NCI-H187 treated with DMSO at 0.1 percent for 48 hours (cell line): ENCODE measurements at regions not wholly inside any gene's neighbourhood (a gene's known extent, or its start where the extent isn't known, plus 50 kb on each side); places are given as distances from the start of the nearest gene placed in this dataset.

Experiments
- DNase-seq: peaks from one replicate; lab custom pipeline; 2025; lab: John Stamatoyannopoulos, UW

DNA sequence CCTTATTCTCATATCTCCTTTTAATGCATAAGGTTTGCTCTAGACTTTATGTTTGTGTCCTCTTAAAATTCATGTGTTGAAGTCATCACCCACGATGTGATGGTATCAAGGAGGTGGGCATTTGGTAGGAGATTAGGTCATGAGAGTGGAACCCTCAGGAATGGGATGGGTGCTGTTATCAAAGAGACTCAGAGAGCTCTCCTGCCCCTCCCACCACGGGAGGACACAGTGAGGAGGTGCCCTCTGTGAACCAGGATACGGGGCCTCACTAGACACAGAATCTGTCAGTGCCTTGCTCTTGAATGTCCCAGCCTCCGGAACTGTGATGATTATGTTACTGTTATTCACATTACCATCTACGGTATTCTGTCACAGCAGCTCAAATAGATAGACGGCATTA is 359.0 kb downstream of the IRX1 start:
- no peak for DNase-seq

DNA sequence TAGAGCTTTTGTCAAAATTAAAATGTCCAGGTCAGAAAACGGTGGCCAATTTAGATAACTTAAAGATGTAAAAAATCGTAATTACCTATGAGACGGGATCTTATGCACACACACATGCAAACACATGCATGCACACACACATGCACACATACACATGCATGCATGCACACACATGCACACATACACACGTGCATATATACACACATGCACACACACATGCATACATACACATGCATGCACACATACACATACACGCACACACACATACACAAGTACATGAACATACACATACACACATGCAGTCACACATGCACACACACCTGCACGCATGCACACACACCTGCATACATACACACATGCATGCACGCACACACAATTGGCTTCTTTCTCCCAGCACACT is 362.0 kb downstream of the IRX1 start:
- no peak for DNase-seq

DNA sequence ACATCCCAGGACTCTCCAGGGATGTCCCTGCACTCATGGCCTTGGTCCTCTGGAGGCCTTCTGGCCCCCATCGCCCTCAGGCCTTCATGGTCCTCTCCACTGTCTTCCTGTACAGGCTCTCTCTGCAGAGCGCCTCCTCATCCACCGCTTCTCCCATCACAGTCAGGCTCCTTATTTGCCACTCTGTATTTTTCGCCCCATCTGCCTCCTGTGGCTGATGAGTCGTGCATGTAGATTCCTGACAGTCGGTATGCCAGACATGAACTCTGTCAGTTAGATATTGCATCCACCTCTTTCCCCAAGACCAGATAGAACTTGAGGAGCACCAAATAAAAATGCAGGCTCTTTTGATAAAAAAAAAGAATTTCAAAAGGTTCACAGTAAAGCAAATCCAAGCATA is 362.8 kb downstream of the IRX1 start:
- no peak for DNase-seq

DNA sequence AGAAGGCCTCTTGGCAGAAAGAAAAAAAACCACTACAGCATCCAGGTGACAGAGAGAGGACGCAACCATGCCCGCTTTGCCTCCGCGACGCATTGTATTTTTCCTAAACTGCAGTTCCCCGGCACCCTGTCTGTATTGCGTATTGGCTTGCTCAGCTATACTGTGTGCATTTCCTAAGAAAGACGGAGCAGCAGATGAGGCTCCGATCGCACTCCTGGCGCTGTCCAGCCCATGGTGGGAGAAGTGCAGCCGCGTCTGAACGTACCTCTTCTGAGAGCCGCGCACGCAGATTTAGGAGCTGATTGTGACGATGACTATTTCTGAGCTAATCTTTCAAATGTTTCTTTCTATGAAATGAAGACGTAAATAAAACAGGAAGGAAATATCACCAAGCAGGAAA is 366.5 kb downstream of the IRX1 start:
- no peak for DNase-seq

DNA sequence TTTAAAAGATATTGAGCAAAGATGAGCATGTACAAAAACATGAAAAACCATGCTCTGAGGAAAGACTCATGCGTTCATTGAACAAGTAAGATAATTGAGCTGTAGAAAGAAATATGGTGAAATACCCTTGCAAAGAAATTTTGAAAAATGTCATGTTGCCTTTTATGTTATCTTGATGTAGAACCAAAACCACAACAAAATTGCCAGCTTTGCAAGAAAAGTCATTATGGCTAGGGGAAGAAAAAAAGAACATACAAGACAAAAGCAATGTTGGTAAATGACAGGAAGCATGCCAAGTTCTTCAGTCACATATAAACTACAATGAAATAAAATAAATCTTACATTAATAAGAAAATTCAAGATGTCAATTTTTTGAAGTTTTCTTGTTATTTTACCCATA is 368.0 kb downstream of the IRX1 start:
- no peak for DNase-seq

DNA sequence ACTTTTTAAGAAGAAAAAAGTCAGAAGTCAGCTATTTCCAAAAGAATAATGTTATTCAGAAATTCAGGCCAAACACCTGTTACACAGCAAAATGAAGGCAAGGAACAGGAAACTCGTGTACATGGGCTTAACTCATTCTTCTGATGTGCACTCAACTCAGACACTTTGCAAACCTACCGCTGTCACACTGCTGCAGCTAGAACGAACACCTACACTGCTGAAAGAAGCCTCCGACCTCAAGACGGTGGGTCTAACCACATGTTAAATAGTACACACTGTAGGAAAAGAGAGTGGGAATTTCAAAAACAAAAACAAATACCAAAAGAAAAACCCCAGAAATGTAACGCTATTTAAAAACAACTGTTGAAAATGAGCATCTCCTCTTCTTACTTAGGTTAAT is 384.5 kb downstream of the IRX1 start:
- no peak for DNase-seq

DNA sequence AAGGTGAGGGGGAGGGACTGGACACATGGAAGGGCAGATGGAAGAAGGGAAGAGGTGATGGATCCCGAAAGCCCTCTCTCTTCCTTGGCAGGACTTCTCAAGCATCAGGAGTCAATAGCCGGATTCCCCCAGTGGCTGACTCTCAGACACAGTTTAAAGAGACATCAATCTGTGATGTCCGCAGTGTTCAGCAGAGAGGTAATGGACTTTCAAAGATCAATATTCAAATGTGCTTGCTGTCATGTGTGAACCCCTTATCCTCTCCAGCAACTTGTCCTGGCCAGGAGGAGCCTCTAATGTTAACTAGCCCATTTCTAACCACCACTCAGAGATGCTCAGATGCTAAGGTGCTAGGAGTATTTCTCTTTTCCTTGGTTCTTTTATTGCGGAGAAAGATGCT is 392.2 kb downstream of the IRX1 start:
- no peak for DNase-seq

DNA sequence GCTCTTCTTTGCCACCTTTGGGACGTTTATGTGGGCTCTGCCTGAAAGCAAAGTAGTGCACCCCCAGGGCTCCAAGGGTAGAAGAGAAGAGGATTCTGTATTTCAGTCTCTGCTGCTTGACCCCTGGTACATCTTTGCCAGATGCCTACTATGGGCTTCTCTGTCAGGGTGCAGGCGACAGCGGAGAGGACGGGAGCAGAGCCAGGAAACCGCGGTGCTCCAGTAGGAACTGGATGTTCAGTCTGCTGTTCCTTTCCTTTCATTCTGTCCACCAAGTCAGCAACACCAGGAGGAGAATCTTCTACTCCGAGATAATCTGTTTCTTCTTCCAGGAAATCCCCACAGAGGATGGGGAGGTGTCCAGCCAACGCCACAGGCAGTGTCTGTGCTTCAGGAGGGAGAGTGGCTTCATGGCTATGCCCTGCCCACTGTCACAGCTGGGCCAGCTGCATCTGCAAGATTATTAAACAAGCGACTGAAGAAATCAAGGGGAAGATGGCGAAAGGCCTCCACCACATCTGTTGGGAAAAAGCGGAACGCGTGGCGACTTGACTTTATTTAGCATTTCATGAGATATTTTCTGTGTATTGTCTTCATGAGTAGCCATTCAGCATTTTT is 398.3 kb downstream of the IRX1 start:
- DNase-seq: no peak

DNA sequence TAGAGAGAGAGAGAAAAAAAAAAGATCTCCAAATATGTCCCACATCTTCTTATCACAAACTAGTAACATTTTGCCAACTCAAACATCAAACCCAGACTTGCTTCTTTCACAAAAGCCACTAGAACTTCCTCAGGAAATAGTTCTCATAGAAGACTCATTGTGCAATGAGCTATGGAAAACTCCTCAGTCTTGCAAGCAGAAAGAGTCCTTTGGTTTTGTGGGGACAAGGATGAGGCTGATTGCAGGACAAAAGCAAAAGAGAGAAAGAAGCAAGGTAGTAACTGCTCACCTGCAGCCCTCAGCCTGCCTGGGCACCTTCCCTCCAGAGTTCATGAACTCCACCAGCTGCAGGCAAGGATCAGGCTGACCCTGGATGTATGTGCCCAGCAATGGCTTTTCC is 399.0 kb downstream of the IRX1 start:
- DNase-seq: no peak

DNA sequence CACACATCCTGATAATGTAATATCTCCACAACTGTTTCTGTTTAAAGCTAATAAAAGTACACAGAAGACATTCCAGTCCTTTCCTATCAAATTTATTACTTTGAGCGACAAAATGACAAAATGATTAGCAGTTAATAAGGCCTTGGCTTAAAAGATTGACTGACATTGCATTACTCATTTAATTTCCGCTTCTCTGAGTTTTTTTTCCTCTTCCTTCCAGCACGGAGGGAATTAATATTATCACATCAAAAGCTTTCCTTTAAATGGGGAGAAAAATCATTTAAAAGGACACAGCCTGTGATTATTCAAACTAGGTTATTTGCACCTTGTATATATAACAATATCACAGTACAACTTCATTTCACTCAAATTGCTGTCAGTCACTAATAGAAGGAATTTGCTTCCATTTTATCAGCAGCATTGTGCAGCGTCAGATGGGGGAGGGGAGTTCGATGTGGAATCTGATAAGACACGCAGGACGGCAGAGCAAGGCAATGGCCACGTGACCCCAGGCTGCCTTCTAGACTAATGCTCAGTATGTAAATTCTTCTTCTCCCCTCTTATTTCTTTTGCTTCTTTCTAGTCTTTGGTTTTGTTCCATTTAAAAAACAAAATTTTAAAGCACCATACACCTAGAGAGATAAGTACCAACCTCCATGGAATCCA is 400.5 kb downstream of the IRX1 start:
- no peak for DNase-seq

DNA sequence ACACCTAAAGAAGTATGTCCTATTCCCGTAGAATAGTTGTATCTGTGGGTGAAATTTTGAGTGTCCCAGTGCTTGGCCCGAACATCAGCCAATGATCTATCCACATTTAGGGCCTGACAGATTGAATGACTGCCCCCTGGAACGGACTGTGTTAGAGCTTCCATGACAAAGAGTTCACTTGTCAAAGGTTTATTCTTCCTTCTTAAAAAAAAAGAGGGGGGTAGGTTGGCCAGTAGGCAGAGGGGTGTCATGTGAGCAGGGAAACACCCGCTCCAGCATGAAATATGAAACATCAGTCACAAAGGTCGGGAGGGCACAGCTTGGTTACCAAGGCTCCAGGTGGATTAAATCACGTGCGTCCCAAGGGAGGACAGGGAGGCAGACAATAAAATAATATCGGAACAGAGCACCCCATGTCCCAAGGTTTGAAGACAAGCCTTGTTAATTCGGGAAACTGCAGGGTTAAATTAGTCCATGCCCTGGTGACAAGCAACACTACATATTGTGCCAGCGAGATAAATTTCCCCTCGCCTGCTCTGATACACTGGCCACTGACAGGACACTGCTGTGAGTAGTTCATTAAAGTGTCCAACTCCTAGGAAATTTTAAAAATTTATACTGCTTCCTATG is 401.2 kb downstream of the IRX1 start:
- no peak for DNase-seq

DNA sequence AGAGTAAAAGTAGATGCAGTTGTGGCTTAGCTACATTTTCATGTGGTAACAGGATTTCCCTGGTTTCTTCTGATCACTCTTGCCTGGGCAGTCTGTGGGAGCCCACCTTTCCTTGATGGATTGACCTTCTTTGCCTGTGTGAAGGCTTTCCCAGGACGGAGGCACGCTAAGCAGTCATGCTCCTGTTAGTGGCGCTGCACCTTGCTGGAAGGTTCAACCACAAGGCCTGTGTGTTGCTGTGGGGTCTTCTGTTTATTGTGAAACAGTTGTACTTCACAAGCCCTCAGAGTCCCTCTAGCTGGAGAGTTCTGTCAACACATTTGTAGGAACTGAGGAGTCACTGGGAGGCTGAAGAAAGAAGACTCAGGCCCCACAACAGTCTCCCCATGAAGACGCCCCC is 402.0 kb downstream of the IRX1 start:
- no peak for DNase-seq

DNA sequence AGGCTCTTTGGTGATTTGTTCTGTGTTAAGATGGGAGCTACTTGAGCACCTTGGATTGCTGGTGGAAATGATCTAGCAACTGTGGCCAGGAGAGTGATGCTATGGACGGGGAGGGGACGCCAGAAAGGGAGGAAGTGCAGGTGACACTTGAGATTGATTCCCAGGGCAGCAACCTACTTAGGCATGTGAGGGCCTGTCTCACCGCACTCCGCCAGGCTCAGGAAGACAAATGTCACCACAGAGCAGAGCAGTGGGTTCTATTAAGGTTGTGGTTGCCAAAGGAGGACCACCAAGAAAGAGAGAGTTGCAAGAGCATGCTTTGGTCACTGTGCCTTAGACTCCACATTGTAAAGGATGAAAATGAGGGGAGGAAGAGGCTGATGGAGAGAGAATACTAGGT is 404.3 kb downstream of the IRX1 start:
- no peak for DNase-seq

DNA sequence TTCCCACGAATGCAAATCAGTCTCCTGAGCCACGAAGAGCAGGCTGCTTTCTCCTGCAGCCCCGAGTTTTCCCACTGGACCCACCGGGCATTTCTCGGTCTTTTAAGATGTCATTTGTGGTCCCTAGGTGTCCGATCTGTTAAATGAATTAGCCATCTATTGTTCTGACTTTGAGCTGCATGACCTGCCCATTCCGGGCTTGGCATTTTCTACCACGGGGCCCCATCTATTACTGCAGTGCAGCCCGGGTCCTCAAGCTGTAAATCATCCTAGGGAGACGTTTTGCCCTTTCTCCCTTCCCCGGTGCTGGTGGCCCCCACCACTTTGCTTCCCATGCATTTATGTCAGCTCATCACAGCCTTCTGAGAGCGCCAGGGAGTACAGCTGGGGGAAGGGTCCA is 405.4 kb downstream of the IRX1 start:
- DNase-seq: no peak

DNA sequence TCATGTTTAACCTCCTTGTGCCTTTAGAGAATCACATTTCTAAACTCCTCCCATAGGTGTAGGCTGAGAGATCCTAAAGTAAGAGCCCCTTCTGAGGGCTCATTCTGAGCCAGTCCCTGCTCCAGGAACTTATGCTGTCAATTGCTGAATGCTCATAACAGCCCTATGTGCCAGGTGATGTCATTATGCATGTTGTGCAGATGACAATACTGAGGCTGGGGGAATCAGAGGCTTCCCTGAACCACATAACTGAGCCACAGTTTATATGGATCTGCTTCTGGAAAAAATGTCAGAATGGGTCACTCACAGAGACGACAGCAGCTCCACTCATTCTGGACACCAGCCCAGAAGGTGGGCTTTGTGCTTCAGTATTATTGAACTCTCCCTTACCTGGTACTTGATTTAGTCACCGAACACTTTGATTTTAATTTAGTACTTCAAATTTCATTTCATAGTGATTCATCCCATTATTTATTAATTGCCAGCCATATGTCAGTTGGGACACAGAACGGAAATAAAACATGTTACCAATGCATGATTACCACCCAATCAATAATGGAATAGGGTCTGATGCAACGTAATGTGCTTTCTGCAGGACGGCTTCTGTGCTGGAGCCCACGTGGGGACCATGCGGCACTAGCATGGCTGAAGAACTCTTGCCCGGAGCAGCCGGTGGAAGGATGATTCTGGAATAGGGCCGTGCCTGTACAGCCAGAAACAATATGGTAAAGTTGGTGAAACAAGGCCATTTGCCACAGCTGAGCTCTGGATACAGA is 406.3 kb downstream of the IRX1 start:
- no peak for DNase-seq

DNA sequence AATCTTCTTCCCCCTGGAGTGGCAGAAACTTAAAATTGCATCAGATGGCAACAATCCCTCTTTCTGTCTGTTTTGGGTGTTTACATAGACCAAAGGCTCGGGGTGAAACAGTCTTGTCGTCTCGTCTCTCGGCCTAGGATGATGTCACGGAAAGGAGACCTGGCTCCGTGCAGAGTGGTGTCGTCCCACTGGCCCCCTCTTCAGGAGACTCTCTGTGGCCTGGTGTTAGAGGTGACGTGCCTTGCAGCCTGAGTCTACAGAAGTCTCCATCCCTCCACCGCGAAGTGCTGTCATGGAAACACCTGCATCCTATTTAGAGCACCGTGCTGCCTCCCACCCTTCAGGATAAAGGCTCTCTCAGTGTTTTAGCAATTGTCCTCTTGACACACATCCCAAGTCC is 409.7 kb downstream of the IRX1 start:
- DNase-seq: no peak

DNA sequence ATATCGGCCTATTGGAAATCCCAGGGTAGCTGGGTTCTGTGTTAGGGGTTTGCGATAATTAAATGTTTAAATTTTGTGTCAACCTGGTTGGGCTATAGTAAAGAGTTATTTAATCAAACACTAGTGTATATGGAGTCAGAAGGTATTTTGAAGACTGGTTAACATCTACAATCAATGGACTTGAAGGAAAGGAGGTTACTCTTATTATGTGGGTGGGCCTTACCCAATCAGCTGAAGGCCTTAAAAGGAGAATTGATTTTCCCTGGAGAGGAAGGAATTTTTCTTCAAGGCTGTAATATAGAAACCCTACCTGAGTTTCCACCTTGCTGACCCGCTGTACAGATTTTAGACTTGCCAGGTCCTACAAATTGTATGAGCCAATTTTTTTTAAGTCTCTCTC is 411.4 kb downstream of the IRX1 start:
- no peak for DNase-seq

DNA sequence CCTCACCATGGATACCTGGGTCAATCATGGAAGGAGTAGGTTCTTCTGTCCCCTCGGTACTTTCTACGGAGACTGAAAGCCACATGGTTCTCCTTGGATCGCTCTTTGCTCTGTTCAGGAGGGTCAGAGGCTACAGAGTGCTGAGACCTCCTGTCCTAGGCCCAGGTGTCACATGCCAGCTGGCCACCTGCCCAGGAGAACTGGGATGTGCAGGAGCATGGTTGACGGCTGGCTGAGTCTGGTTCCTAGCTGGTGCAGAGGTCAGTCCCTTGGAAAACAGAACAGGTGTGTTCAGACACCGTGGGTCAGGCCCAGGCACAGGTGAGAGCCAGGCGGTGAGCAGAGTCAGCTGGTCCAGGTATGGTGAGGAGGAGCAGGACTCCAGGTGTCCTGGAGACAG is 416.3 kb downstream of the IRX1 start:
- DNase-seq: no peak

DNA sequence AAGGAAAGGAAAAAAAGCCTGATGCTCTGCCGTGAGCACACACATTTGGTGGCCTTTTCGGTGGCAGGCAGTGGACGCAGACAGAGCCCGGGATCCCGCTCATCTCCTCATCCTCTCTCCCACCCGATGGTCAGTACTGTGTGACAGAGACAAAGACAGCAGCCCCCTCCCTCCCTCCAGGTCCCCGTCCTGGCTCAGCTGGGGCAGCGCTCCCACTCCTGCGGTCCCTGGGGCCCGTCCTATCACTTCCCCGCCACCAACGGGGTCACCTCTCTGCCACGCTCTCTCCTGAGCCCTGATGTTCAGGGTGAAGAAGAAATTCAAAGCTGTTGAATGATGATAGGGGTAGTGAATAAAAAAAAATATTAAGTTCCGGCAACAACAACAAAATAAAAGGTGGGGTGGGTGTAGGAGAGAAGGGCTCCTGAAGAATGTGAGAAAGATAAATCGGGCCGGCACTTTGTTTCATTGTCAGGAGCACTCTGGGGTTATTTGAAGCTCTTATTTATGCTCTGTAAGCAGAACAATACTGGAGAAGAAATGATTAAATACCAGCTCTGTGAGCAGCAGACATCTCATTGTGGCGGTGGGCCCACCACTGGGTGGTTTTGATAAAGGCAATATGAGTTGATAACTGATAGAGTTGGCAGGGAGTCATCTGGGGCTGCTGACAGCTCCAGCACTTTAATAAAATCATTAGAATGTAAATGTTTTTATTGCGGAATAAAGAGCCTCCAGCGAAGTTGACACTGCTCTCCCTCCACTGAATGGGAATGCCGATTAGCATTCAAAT is 417.7 kb downstream of the IRX1 start:
- no peak for DNase-seq

DNA sequence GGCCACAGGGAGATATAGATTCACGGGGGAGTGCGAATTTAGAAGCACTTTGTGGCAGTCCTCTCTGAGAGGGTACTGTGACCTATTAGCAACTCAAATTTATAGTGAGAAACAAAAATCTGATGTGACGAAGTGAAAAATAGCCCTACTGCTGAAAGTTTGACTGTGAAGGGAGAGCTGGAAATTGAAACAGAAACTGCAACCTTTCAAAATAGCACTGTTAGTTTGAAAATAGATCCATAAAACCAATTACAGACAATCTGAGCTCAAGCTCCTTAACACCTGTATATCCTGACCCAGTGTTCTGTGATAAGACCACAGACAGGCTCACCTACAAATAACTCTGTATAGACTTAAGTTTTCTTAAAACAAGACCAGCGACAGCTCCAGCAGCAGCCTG is 420.1 kb downstream of the IRX1 start:
- DNase-seq: no peak

DNA sequence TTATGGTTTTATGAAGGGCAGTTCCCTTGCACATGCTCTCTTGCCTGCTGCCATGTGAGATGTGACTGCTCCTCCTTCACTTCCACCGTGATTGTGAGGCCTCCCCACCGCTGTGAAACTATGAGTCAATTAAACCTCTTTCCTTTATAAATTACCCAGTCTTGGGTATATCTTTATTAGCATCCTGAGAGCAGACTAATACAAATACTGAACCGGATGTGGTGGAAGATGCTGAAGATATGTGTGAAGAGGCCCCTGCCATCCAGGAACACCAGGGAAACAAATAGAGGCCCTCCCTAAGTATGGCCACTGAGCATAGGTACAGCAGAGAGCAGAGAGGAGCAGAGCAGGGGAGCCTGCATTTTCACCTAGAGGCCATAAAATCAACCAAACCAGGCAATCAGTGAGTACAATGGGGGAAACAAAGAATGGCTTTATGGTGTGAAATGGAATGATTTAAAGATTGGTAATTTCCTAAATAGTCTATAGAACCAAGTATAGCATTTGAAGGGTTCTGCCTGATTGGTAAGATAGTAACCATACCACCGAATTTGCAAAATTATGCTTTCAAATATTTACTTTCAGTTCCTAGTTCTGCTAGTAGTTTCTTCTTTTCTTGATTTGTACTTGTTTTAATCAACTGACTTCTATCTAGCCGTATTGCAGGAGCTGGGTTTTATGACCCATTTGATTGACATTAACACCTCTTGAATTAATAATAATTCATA is 421.6 kb downstream of the IRX1 start:
- DNase-seq: no peak

DNA sequence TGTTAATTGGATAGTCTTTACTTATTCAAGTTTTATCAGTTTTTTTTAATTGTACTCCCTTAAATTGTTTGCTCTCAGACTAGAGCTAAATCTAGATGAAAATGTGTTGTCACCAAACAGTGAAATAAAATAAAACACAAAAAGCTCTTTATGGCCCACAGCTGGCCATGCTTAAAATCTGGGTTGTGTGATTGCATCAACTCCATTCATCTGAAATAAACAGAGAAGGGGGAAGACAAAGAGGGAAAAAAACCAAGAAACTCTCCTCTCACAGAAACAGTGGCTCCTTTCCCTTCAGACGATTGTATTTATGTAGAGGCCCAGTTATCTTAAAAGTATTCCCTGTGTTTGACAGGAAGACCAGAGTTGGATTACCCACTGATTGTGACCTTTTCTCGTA is 422.4 kb downstream of the IRX1 start:
- no peak for DNase-seq
